NT2/D1 (cell line): ENCODE measurements at regions not wholly inside any gene's neighbourhood (a gene's known extent, or its start where the extent isn't known, plus 50 kb on each side); places are given as distances from the start of the nearest gene placed in this dataset.

ENCODE experiments used
- YY1 ChIP-seq: IDR thresholded peaks from 2 replicates; pipeline ENCODE4 v1.6.1; 2011; ENCODE audit not compliant: insufficient read length, insufficient read depth
- ZNF274 ChIP-seq: IDR thresholded peaks from 2 replicates; pipeline ENCODE4 v1.6.1; 2011; ENCODE audit warnings: mild to moderate bottlenecking, low read depth, low read length

DNA sequence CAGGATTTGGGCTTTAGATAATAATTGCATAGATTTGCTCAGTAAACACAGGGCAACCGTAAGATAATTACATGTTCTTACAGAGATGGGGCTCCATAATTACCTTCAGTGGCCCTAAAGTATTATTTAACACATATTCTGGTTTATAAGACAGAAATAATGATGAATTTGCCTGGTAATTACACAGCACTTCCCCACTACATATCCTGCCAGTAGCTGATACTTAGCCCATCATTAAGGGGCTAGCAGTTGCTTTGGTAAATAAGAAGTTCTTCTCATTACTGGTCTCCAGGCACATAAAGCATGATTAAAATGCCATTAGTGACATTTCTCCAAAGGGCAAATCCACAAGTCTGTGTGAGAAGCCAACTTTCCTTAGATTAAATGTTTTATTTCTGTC, 158.7 kb downstream of the NUAK1 start:
- TF ChIP-seq ZNF274 = no peak
- no peak for TF ChIP-seq YY1
